Uterus (tissue), 2 donors: ENCODE measurements at regions not wholly inside any gene's neighbourhood (a gene's known extent, or its start where the extent isn't known, plus 50 kb on each side); places are given as distances from the start of the nearest gene placed in this dataset.

Experiments
- CTCF ChIP-seq, 4 experiments: fragments of 200-600 bp in 2 of 4; fragments of 450-650 bp in 2 of 4; sonication (generic) in 2 of 4; IDR thresholded peaks; one replicate each; pipeline ENCODE4 v1.5.1; 2016 to 2019; ENCODE audit warnings: antibody characterized with exemption in 4 of 4, mild to moderate bottlenecking in 2 of 4, moderate library complexity in 1 of 4
- POLR2A ChIP-seq, 2 donors: fragments of 450-650 bp; IDR thresholded peaks; one replicate each; pipeline ENCODE4 v1.6.1; 2016; ENCODE audit warnings: antibody characterized with exemption in 2 of 2, mild to moderate bottlenecking in 1 of 2, moderate library complexity in 1 of 2

- TF ChIP-seq CTCF (IDR thresholded peaks at IDR 0.05) (no peak), POLR2A (IDR thresholded peaks at IDR 0.05) (no peak)
Measured at GRCh38 chr4:144594471-144594986, 51.4 kb upstream of the HHIP start.
